ENCODE measurements at regions not wholly inside any gene's neighbourhood (a gene's known extent, or its start where the extent isn't known, plus 50 kb on each side); places are given as distances from the start of the nearest gene placed in this dataset.

DNA sequence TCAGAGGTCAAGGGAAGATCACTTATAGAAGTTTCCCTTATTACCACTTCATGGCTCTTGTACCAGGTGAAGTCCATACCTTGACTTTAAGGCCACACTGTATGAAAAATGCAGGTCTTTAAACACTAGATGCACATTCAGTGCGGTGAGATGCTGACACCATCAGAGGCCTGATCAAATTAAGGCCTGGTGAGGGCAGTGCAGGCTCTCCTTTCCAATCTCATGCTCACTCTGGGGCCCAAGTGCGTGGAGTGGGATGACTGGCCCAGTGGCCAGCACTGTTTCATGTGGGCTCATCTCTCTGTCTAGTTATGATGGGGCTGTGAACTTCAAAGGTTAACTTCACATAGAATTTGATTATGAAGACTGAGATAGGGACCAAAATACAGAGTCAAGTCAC, 281.1 kb downstream of the SLC4A3 start:
- TF ChIP-seq EZH2 (IDR thresholded peaks at IDR 0.05; ENCODE audit: insufficient read depth, poor library complexity, severe bottlenecking) (no peak), EZH2phosphoT487 (IDR thresholded peaks at IDR 0.05; ENCODE audit: insufficient read depth, low read depth) (no peak)
